ENCODE measurements at regions not wholly inside any gene's neighbourhood (a gene's known extent, or its start where the extent isn't known, plus 50 kb on each side); places are given as distances from the start of the nearest gene placed in this dataset.
"Not testable (repeated sequence)": the region's sequence is repeated elsewhere in the genome, so short reads cannot be mapped to it uniquely, and the experiment has no call there.

- no peaks in the 10 kb centered on the region for H4K20me1 ChIP-seq (ENCODE audit: insufficient read depth, low read length)
- no peaks in the 10 kb centered on the region for H3K79me2 ChIP-seq (ENCODE audit: insufficient read depth, low read length)
- no peaks in the 10 kb centered on the region for H3K36me3 ChIP-seq (replicated peaks in 1 of 2; ENCODE audit: control insufficient read depth in 1 of 2, insufficient read depth in 2 of 2, low read length in 2 of 2)
- H3K4me1 Mint-ChIP-seq: no peaks in the 10 kb centered on the region
- no peak overlapping the region for H2AFZ ChIP-seq (ENCODE audit: insufficient read depth, low read depth, low read length, poor library complexity, severe bottlenecking)
- no peak overlapping the region for H3K4me3 ChIP-seq (replicated peaks in 1 of 3; ENCODE audit: low read depth in 2 of 3, low read length in 3 of 3)
- no peak overlapping the region for H3K4me2 ChIP-seq (replicated peaks; ENCODE audit: extremely low read depth, low read length, poor library complexity, severe bottlenecking)
- H3K27me3 ChIP-seq (ENCODE audit: control insufficient read depth in 2 of 2, insufficient read depth in 2 of 2, low read length in 2 of 2): no peaks in the 10 kb centered on the region
- H3K9me3 Mint-ChIP-seq: peaks cover 6 to 13% (median 12%) of the 10 kb centered on the region in 7 donors
- DNase-seq: no peak
- no peak for TF ChIP-seq CTCF (IDR thresholded peaks at IDR 0.05)
- no peak overlapping the region for H3K9ac ChIP-seq (ENCODE audit: insufficient read depth, low read length, poor library complexity, severe bottlenecking)
- H3K4me1 ChIP-seq (ENCODE audit: control insufficient read depth in 1 of 2, insufficient read depth in 2 of 2, low read length in 2 of 2): no peaks in the 10 kb centered on the region
- intact Hi-C loops (cut with micrococcal nuclease): no loop called here
- H3K9me3 ChIP-seq (replicated peaks in 1 of 2; ENCODE audit: control insufficient read depth in 1 of 2, insufficient read depth in 1 of 2, low read length in 2 of 2): peaks cover 6 to 14% of the 10 kb centered on the region in 2 donors
- no peak overlapping the region for H3K27ac ChIP-seq (ENCODE audit: low read depth in 1 of 2, low read length in 2 of 2)
- H3K4me3 Mint-ChIP-seq: no peak overlapping the region
- no peaks in the 10 kb centered on the region for H3K36me3 Mint-ChIP-seq
- H3K27ac Mint-ChIP-seq: no peak overlapping the region
- H3K27me3 Mint-ChIP-seq (ENCODE audit: low read depth in 3 of 3): no peaks in the 10 kb centered on the region
- WGBS (ENCODE audit: insufficient coverage): 93% methylated on average over 6 of the region's 7 CpGs
Observed at GRCh38 chr18:73528066-73528465, 619.6 kb downstream of the FBXO15 start.

GRCh38 chr18:73520229-73520628 lies 627.4 kb downstream of the FBXO15 start:
- intact Hi-C loops (cut with micrococcal nuclease): no loop called here
- Histone ChIP-seq H3K9ac (ENCODE audit: insufficient read depth, low read length, poor library complexity, severe bottlenecking) (no peak overlapping the region), H3K36me3 (replicated peaks in 1 of 2; ENCODE audit: control insufficient read depth in 1 of 2, insufficient read depth in 2 of 2, low read length in 2 of 2) (no peaks in the 10 kb centered on the region), H3K27ac (ENCODE audit: low read depth in 1 of 2, low read length in 2 of 2) (no peak overlapping the region), H3K4me2 (replicated peaks; ENCODE audit: extremely low read depth, low read length, poor library complexity, severe bottlenecking) (no peak overlapping the region), H3K9me3 (replicated peaks in 1 of 2; ENCODE audit: control insufficient read depth in 1 of 2, insufficient read depth in 1 of 2, low read length in 2 of 2) (no peaks in the 10 kb centered on the region), H3K4me3 (replicated peaks in 1 of 3; ENCODE audit: low read depth in 2 of 3, low read length in 3 of 3) (no peak overlapping the region), H2AFZ (ENCODE audit: insufficient read depth, low read depth, low read length, poor library complexity, severe bottlenecking) (no peak overlapping the region), H3K79me2 (ENCODE audit: insufficient read depth, low read length) (no peaks in the 10 kb centered on the region), H4K20me1 (ENCODE audit: insufficient read depth, low read length) (no peaks in the 10 kb centered on the region), H3K27me3 (ENCODE audit: control insufficient read depth in 2 of 2, insufficient read depth in 2 of 2, low read length in 2 of 2) (no peaks in the 10 kb centered on the region), H3K4me1 (ENCODE audit: control insufficient read depth in 1 of 2, insufficient read depth in 2 of 2, low read length in 2 of 2) (no peaks in the 10 kb centered on the region)
- DNase-seq: no peak
- Mint-ChIP-seq H3K27ac (no peak overlapping the region), H3K9me3 (peaks cover 0 to 10% (median 2%) of the 10 kb centered on the region in 7 donors), H3K36me3 (no peaks in the 10 kb centered on the region), H3K4me1 (no peaks in the 10 kb centered on the region), H3K4me3 (no peak overlapping the region), H3K27me3 (ENCODE audit: low read depth in 3 of 3) (no peaks in the 10 kb centered on the region)
- no peak for TF ChIP-seq CTCF (IDR thresholded peaks at IDR 0.05)
- 89% methylated on average over 4 of the region's 5 CpGs for WGBS (ENCODE audit: insufficient coverage)

GRCh38 chr18:73516056-73516455 lies 631.6 kb downstream of the FBXO15 start:
- H3K4me1 Mint-ChIP-seq; H3K9me3 Mint-ChIP-seq; H3K36me3 Mint-ChIP-seq; H3K36me3 ChIP-seq (replicated peaks in 1 of 2; ENCODE audit: control insufficient read depth in 1 of 2, insufficient read depth in 2 of 2, low read length in 2 of 2); H3K27me3 Mint-ChIP-seq (ENCODE audit: low read depth in 3 of 3); intact Hi-C loops (cut with micrococcal nuclease); H3K9ac ChIP-seq (ENCODE audit: insufficient read depth, low read length, poor library complexity, severe bottlenecking); H3K4me3 Mint-ChIP-seq; H3K4me3 ChIP-seq (replicated peaks in 1 of 3; ENCODE audit: low read depth in 2 of 3, low read length in 3 of 3); DNase-seq; H3K27ac Mint-ChIP-seq; H3K9me3 ChIP-seq (replicated peaks in 1 of 2; ENCODE audit: control insufficient read depth in 1 of 2, insufficient read depth in 1 of 2, low read length in 2 of 2); H3K27me3 ChIP-seq (ENCODE audit: control insufficient read depth in 2 of 2, insufficient read depth in 2 of 2, low read length in 2 of 2); H3K27ac ChIP-seq (ENCODE audit: low read depth in 1 of 2, low read length in 2 of 2); H3K79me2 ChIP-seq (ENCODE audit: insufficient read depth, low read length); H3K4me1 ChIP-seq (ENCODE audit: control insufficient read depth in 1 of 2, insufficient read depth in 2 of 2, low read length in 2 of 2); H2AFZ ChIP-seq (ENCODE audit: insufficient read depth, low read depth, low read length, poor library complexity, severe bottlenecking); H3K4me2 ChIP-seq (replicated peaks; ENCODE audit: extremely low read depth, low read length, poor library complexity, severe bottlenecking); H4K20me1 ChIP-seq (ENCODE audit: insufficient read depth, low read length): not testable (repeated sequence)
- no CpG with 5 or more reads among the region's 2 CpGs for WGBS (ENCODE audit: insufficient coverage)

Measured in CD14-positive monocyte (primary cell).